ENCODE measurements at regions not wholly inside any gene's neighbourhood (a gene's known extent, or its start where the extent isn't known, plus 50 kb on each side); places are given as distances from the start of the nearest gene placed in this dataset.

DNA sequence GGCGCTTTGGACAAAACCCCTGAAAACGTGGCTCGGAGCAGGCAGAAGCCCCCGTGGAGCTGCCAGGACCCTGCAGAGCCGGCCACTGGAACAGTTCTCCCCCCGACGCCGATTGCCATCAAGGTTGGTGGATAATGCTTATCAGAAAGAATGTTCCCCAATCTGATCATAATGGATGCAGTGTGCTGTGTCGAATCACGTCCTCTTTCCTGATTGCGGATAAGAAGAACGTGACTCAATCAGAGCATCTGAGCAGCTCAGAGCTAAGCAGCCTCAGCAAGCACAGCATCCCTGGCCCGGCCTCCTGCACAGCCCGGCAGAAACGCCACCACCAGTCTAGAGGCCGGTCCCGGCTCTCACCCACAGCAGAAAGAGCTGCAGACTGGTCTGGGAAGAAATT is 488.0 kb downstream of the EIPR1 start:
- Histone ChIP-seq H3K9me3 (no peaks in the 10 kb centered on the region; the same call in 1 of the 2 replicates), H3K4me1 (no peaks in the 10 kb centered on the region), H3K4me3 (ENCODE audit: low read depth, low read length) (no peak overlapping the region), H3K27me3 (no peaks in the 10 kb centered on the region), H3K36me3 (no peaks in the 10 kb centered on the region)
- DNase-seq: no peak
- TF ChIP-seq, protein P1, sequence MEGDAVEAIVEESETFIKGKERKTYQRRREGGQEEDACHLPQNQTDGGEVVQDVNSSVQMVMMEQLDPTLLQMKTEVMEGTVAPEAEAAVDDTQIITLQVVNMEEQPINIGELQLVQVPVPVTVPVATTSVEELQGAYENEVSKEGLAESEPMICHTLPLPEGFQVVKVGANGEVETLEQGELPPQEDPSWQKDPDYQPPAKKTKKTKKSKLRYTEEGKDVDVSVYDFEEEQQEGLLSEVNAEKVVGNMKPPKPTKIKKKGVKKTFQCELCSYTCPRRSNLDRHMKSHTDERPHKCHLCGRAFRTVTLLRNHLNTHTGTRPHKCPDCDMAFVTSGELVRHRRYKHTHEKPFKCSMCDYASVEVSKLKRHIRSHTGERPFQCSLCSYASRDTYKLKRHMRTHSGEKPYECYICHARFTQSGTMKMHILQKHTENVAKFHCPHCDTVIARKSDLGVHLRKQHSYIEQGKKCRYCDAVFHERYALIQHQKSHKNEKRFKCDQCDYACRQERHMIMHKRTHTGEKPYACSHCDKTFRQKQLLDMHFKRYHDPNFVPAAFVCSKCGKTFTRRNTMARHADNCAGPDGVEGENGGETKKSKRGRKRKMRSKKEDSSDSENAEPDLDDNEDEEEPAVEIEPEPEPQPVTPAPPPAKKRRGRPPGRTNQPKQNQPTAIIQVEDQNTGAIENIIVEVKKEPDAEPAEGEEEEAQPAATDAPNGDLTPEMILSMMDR (IDR thresholded peaks at IDR 0.05; ENCODE audit: low read depth, low read length): no peak

DNA sequence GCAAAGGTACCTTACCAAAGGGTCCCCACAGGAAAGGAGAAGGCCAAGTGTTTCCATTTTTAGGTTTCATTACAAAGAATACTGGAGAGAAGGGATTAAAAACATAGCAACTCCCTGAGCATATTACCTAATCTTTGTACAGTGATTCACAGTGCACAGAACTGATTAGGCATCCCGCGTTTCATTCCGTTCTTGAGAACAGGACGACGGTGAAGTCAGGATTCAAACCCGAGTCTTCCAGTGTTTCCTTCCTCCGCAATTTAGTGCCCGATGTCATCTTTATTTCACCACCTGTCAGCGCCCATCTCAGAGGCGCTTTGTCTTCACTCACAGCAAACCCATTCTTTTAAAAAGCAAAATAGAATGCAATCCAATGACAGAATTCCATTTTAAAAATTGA is 488.5 kb downstream of the EIPR1 start:
- no peaks in the 10 kb centered on the region for H3K4me1 ChIP-seq
- TF ChIP-seq, protein P1 (IDR thresholded peaks at IDR 0.05; ENCODE audit: low read depth, low read length): no peak
- no peaks in the 10 kb centered on the region; the same call in 1 of the 2 replicates for H3K9me3 ChIP-seq
- no peaks in the 10 kb centered on the region for H3K27me3 ChIP-seq
- no peaks in the 10 kb centered on the region for H3K36me3 ChIP-seq
- DNase-seq: no peak
- H3K4me3 ChIP-seq (ENCODE audit: low read depth, low read length): no peak overlapping the region

DNA sequence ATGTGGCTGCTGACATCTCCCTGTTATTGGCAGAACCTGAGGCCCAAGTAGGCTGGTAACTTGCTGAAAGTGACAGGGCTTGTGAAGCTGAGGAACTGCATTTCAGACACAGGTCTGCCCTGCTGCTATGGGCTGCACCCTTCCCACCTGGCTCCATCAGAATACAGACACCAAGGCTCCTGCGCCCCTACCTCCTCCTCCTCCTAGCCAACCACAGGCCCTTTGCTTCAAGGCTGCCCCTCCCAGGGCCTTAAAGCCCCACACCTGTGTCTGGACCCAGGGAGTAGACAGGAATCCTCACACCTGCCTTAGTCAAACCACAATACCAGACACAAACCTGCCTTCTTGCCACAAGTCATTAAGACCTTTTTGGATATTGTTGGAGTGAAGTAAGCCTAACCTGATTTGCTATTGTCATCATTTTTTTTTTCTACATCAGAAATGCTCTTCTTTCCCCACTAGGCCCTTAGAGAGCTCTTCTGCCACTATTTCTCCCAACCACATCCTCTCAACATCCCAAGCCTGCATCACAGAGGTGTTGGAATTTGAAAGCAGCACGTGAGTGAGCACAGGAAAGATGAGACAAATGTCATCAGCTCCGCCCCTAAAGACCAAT is 489.7 kb downstream of the EIPR1 start:
- no peaks in the 10 kb centered on the region for H3K36me3 ChIP-seq
- TF ChIP-seq, protein P1 (IDR thresholded peaks at IDR 0.05; ENCODE audit: low read depth, low read length): no peak
- no peaks in the 10 kb centered on the region for H3K4me1 ChIP-seq
- H3K4me3 ChIP-seq (ENCODE audit: low read depth, low read length): no peak overlapping the region
- H3K9me3 ChIP-seq: no peaks in the 10 kb centered on the region; the same call in 1 of the 2 replicates
- H3K27me3 ChIP-seq: no peaks in the 10 kb centered on the region
- no peak for DNase-seq

DNA sequence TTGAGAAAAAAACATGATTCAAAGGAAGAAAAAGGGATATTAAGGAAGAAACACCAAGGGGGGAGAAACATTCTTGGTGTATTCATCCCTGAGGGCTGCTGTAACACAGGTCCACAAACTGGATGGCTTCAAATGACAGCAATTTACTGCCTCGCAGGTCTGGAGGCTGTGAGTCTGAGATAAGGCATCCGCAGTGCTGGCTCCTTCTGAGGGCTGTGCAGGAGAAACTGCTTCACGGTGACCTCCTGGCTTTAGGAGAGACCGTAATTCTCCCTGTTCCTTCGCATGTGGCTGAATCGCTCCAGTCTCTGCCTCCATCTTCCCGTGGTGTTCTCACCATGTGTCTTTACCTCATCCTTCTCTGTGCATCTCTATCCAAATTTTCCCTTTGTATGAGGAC is 490.7 kb downstream of the EIPR1 start:
- DNase-seq: no peak
- Histone ChIP-seq H3K9me3 (no peaks in the 10 kb centered on the region; the same call in 1 of the 2 replicates), H3K4me1 (no peaks in the 10 kb centered on the region), H3K36me3 (no peaks in the 10 kb centered on the region), H3K27me3 (no peaks in the 10 kb centered on the region), H3K4me3 (ENCODE audit: low read depth, low read length) (no peak overlapping the region)
- TF ChIP-seq, protein P1 (IDR thresholded peaks at IDR 0.05; ENCODE audit: low read depth, low read length): no peak

DNA sequence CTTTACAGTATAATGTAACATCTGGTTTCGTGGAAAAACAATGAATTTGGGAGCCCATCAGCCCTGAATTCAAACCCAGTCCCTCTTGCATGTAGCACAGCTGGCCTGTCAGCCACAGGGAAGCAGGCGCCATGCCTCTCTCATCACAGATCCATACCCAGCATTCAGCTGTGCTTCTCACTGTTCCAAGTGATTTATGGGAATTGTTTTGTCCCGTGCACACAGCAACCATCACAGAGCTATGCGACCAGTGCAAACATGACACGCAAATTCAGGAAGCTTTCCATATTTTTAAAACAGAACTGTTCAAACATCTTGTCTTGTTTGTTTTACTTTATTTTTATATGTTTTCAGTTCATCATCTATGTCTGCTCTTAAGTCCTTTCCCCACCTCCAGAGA is 496.1 kb downstream of the EIPR1 start:
- TF ChIP-seq, protein P1 (IDR thresholded peaks at IDR 0.05; ENCODE audit: low read depth, low read length): no peak
- H3K9me3 ChIP-seq: no peaks in the 10 kb centered on the region
- DNase-seq: no peak
- no peaks in the 10 kb centered on the region for H3K4me1 ChIP-seq
- no peak overlapping the region for H3K4me3 ChIP-seq (ENCODE audit: low read depth, low read length)
- H3K27me3 ChIP-seq: no peaks in the 10 kb centered on the region
- no peaks in the 10 kb centered on the region for H3K36me3 ChIP-seq

DNA sequence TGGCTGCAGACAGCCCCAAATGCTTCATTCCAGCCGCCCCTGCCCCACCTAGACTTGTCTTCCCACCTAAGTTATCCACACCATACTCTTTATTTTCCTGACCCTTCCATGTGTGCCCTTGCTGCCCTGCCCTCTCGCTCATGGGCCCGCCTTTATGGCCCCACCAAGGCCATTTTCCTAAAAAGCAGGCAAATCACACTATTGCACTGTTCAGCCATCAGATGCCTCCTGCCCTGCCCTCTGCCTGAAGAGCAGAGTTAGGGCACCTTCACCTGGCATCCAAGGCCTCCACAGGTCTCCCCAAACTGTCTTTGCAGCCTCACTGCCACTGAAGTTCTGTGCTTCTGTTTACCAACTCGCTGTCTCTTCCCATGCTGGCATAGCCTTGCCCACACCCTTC is 496.7 kb downstream of the EIPR1 start:
- no peak overlapping the region for H3K4me3 ChIP-seq (ENCODE audit: low read depth, low read length)

More for the DNA sequence above, 496.7 kb downstream of the EIPR1 start:
- Histone ChIP-seq H3K27me3 (no peaks in the 10 kb centered on the region), H3K4me1 (no peaks in the 10 kb centered on the region), H3K9me3 (no peaks in the 10 kb centered on the region), H3K36me3 (no peaks in the 10 kb centered on the region)
- TF ChIP-seq, protein P1 (IDR thresholded peaks at IDR 0.05; ENCODE audit: low read depth, low read length): no peak
- DNase-seq: no peak

Data from BE2C (cell line).